ENCODE measurements at regions not wholly inside any gene's neighbourhood (a gene's known extent, or its start where the extent isn't known, plus 50 kb on each side); places are given as distances from the start of the nearest gene placed in this dataset.

- no peak for TF ChIP-seq CTCF (IDR thresholded peaks at IDR 0.05)
- TF ChIP-seq POLR2A (IDR thresholded peaks at IDR 0.05), result no peak
Measured at GRCh38 chr5:149441986-149442385, 62.9 kb upstream of the IL17B start.

Data from tibial nerve (tissue), 3 donors.